Central memory CD8-positive, alpha-beta T cell (primary cell): ENCODE measurements at regions not wholly inside any gene's neighbourhood (a gene's known extent, or its start where the extent isn't known, plus 50 kb on each side); places are given as distances from the start of the nearest gene placed in this dataset.

ENCODE experiments used
- ATAC-seq: fragments of 150-1000 bp; cut with Tn5 transposase; replicated peaks from 2 replicates; pipeline ENCODE4 v1.10.0; 2022; ENCODE audit warnings: mild to moderate bottlenecking, moderate FRiP score, moderate number of reproducible peaks; ENCODE audit not compliant: poor library complexity, severe bottlenecking; ENCODE audit errors: extremely low read depth
- DNase-seq, 2 donors: peaks; one replicate each; pipeline ENCODE4 v3.0.0; 2021; ENCODE audit warnings: low spot score in 2 of 2
- H3K27ac Mint-ChIP-seq: one replicate; pipeline ENCODE4 v1.8.0; 2022; ENCODE audit warnings: low read depth, mild to moderate bottlenecking, moderate library complexity, mixed read lengths
- H3K27me3 Mint-ChIP-seq: one replicate; pipeline ENCODE4 v1.8.0; 2022; ENCODE audit warnings: mixed read lengths
- H3K36me3 Mint-ChIP-seq: one replicate; pipeline ENCODE4 v1.8.0; 2022; ENCODE audit warnings: mild to moderate bottlenecking, moderate library complexity, mixed read lengths; ENCODE audit not compliant: insufficient read depth
- H3K4me1 Mint-ChIP-seq: one replicate; pipeline ENCODE4 v1.8.0; 2022; ENCODE audit warnings: mixed read lengths
- H3K4me3 Mint-ChIP-seq: one replicate; pipeline ENCODE4 v1.8.0; 2022; ENCODE audit warnings: mild to moderate bottlenecking, moderate library complexity, mixed read lengths
- H3K9me3 Mint-ChIP-seq: one replicate; pipeline ENCODE4 v1.8.0; 2022; ENCODE audit warnings: mixed read lengths

DNA sequence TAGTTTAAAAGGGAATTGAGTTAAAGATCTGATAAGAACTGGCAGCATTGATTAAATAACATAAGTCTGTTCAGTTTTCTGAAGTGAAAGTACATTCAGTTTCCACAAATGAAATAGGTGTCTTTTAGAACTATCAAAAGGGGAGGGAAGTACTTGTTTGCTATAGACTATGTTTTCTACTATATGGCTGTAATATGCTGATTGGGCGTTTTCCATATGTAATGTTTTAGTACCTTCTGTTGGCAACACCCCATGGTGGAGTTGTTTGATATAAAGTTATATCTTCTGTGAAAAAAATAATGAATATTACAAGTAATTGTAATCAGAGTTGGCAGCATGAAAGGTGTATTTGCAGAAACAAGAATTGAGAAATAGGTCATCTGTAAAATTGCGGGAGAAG, 237.6 kb downstream of the JRKL start:
- DNase-seq (no peak), ATAC-seq (no peak)
- H3K27me3 Mint-ChIP-seq = no peaks in the 10 kb centered on the region
- H3K27ac Mint-ChIP-seq = no peak overlapping the region
- no peaks in the 10 kb centered on the region for H3K36me3 Mint-ChIP-seq
- peaks cover 12% of the 10 kb centered on the region for H3K9me3 Mint-ChIP-seq
- H3K4me3 Mint-ChIP-seq = no peak overlapping the region
- no peaks in the 10 kb centered on the region for H3K4me1 Mint-ChIP-seq

DNA sequence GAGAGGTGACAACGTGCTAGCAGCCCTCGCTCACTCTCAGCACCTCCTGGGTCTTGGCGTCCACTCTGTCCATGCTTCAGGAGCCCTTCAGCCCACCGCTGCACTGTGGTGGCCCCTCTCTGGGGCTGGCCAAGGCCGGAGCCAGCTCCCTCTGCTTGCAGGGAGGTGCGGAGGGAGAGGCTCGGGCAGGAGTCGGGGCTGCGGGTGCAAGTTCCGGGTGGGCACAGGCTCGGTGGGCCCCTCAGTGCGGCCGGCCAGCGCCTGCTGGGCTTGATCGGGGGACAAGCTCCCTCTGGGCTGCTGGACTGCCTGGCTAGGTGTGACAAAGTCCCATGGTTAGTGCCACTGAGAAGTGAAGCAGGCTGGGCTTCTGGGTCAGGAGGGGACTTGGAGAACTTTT, 245.8 kb downstream of the JRKL start:
- H3K27me3 Mint-ChIP-seq = no peaks in the 10 kb centered on the region
- ATAC-seq (no peak), DNase-seq (no peak)
- no peaks in the 10 kb centered on the region for H3K4me1 Mint-ChIP-seq
- no peak overlapping the region for H3K4me3 Mint-ChIP-seq
- no peak overlapping the region for H3K27ac Mint-ChIP-seq
- no peaks in the 10 kb centered on the region for H3K36me3 Mint-ChIP-seq
- H3K9me3 Mint-ChIP-seq = peaks cover 5% of the 10 kb centered on the region

DNA sequence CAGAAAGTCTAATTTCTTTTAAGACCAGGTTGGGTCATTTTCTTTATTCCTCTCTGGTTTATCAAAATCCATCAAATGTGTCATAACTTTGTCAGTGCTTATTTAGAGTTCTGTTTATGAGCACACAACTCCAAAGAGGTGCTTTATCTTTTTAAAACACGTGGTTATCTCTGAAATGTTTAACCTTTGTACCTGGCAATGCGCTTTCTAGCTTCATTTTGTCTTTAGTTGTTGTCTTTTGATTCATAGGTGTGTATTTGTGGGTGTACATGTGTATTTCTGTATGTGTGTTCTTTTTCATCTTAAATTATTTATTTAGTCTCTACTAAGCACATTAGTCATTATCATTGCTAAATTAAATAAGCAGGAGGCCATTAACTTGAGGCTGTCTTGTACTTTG, 251.4 kb downstream of the JRKL start:
- no peak for ATAC-seq
- no peaks in the 10 kb centered on the region for H3K4me1 Mint-ChIP-seq

DNA sequence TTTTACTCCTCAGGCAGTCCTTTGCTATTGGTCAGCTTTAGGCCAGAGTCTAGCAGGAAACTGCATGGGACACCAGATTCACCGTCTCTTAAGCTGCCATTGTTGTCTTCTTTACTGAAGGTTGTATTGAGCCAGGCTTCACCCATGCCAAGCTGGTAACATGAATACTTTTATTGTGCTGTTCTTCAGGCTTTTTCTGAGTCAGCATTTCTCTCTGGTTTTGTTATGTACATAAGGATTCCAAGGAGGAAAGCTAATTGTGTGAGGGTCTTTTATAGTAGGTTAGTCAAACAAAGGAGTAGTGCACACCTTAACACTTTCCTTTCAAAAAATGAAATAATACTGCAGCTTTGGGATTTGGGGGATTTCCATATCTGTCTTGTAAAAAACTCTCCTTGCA, 252.8 kb downstream of the JRKL start:
- ATAC-seq = no peak

More for the DNA sequence above, 251.4 kb downstream of the JRKL start:
- H3K36me3 Mint-ChIP-seq = no peaks in the 10 kb centered on the region
- no peaks in the 10 kb centered on the region for H3K27me3 Mint-ChIP-seq
- no peak overlapping the region for H3K27ac Mint-ChIP-seq
- no peak for DNase-seq
- no peak overlapping the region for H3K4me3 Mint-ChIP-seq
- H3K9me3 Mint-ChIP-seq = peaks cover 6% of the 10 kb centered on the region

DNA sequence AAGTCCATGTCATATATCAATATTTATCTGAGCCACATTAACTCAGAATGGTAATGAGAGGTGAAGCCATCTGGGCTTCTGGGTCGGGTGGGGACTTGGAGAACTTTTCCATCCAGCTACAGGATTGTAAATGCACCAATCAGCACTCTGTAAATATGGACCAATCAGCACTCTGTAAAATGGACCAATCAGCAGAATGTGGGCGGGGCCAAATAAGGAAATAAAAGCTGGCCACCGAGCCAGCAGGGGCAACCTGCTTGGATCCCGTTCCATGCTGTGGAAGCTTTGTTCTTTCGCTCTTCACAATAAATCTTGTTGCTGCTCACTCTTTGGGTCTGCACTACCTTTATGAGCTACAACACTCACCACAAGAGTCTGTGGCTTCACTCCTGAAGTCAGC, 253.4 kb downstream of the JRKL start:
- Mint-ChIP-seq H3K4me3 (no peak overlapping the region), H3K9me3 (peaks cover 17% of the 10 kb centered on the region), H3K4me1 (no peaks in the 10 kb centered on the region), H3K27me3 (no peaks in the 10 kb centered on the region), H3K27ac (no peak overlapping the region), H3K36me3 (no peaks in the 10 kb centered on the region)
- no peak for DNase-seq
- ATAC-seq = no peak

More for the DNA sequence above, 252.8 kb downstream of the JRKL start:
- Mint-ChIP-seq H3K36me3 (no peaks in the 10 kb centered on the region), H3K27ac (no peak overlapping the region), H3K4me3 (no peak overlapping the region), H3K4me1 (no peaks in the 10 kb centered on the region), H3K9me3 (peaks cover 17% of the 10 kb centered on the region), H3K27me3 (no peaks in the 10 kb centered on the region)
- DNase-seq = no peak

DNA sequence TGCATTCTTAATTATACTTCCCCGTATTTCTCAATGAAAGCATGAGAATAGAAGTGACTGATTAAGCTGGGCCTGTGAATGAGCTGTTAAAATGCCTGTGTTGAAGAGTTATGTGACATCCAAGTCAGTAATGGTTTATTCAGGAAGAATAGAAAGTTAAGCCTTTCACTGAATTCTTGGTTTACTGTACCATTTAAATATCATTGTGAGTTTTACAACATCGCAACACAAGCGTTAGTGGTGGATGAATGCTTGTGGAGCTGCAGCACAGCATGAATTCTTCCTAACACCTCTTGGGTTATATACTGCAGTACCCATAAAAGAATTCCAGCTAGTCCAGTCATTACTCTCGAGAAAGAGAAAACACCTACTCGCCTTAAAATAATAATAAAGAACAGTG, 257.8 kb downstream of the JRKL start:
- Mint-ChIP-seq H3K4me3 (no peak overlapping the region), H3K27ac (no peak overlapping the region), H3K27me3 (no peaks in the 10 kb centered on the region), H3K9me3 (peaks cover 12% of the 10 kb centered on the region), H3K36me3 (no peaks in the 10 kb centered on the region), H3K4me1 (no peaks in the 10 kb centered on the region)
- ATAC-seq (no peak), DNase-seq (no peak)

DNA sequence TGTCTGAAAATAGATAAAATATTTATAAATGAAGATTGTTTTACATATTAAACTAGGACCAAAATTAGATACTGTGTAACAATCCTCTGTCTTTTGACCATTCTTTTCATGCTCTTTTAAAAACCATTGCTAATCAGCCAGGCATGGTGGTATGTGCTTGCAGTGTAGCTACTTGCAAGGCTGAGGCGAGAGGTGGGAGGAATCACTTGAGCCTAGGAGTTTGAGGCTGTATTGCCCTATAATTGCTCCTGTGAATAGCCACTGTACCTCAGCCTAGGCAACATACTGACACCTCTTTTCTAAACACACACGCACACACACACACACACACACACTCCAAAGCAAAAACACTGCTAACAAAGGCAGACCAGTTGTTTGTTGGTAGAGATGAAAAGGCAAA, 259.2 kb downstream of the JRKL start:
- Mint-ChIP-seq H3K4me3 (no peak overlapping the region), H3K4me1 (no peaks in the 10 kb centered on the region), H3K27me3 (no peaks in the 10 kb centered on the region), H3K36me3 (no peaks in the 10 kb centered on the region), H3K27ac (no peak overlapping the region), H3K9me3 (peaks cover 12% of the 10 kb centered on the region)
- DNase-seq = no peak
- ATAC-seq = no peak

DNA sequence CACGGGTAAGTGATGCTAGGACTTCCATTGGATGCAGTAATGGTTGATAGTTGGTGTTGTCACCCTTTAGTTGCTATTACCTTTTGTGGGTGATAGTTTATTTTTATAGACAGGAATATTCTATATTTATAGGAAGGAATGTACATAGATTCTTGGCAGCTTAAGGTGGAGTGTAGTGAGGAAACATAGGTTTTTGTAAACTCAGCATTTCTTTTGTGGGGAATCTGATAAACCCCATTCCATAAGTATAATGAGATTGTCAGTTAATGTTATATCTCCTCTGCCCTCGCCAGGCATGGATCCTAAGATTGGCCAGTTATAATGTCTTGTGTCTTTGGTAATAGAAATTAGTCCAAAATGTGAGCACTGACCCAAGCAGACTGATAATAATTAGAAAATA, 262.7 kb downstream of the JRKL start:
- DNase-seq (no peak), ATAC-seq (no peak)
- no peak overlapping the region for H3K27ac Mint-ChIP-seq
- H3K9me3 Mint-ChIP-seq = peaks cover 2% of the 10 kb centered on the region
- H3K4me3 Mint-ChIP-seq = no peak overlapping the region
- H3K4me1 Mint-ChIP-seq = no peaks in the 10 kb centered on the region
- H3K36me3 Mint-ChIP-seq = no peaks in the 10 kb centered on the region
- no peaks in the 10 kb centered on the region for H3K27me3 Mint-ChIP-seq

DNA sequence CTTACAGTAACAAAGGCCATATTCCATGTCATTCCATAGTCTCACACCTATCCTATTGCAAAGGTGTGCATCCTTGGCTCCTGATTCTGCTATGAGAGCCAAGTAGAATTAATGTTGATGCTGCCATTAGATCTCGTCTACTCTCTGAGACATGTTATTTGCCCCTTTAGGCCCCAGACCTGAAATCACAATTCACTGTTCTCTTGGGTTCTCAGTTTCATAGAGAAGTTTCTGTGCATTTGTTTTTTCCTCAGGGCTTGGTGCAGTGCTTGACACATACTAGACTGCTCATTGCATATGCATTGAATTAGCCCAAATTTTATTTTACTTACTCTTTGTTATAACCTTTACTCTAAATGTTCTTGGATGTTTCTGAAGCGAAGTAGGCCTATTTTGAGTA, 265.7 kb downstream of the JRKL start:
- ATAC-seq (no peak), DNase-seq (no peak)
- no peaks in the 10 kb centered on the region for H3K4me1 Mint-ChIP-seq
- no peak overlapping the region for H3K4me3 Mint-ChIP-seq
- no peaks in the 10 kb centered on the region for H3K27me3 Mint-ChIP-seq
- no peak overlapping the region for H3K27ac Mint-ChIP-seq
- no peaks in the 10 kb centered on the region for H3K36me3 Mint-ChIP-seq
- peaks cover 6% of the 10 kb centered on the region for H3K9me3 Mint-ChIP-seq

DNA sequence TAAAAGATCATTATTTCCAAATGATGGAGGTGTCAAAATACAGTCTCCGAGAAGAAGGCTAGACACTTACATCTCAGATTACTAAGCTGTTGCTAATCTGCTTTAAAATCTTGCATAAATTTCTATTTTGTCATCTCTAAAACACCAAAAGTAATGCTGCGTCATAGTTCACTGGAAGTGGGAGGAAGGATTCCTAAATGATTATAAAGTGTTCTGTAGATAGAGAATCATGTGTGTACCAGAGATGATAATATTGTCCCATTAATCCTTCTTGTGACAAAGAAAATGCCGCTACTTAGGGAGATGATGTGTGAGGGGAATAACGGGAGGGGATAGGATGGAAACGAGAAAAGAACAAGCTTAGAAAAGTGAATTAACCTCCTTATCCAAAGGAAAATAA, 268.6 kb downstream of the JRKL start:
- no peak for ATAC-seq
- Mint-ChIP-seq H3K27me3 (no peaks in the 10 kb centered on the region), H3K4me1 (no peaks in the 10 kb centered on the region), H3K4me3 (no peak overlapping the region), H3K9me3 (peaks cover 6% of the 10 kb centered on the region), H3K36me3 (no peaks in the 10 kb centered on the region), H3K27ac (no peak overlapping the region)
- no peak for DNase-seq

DNA sequence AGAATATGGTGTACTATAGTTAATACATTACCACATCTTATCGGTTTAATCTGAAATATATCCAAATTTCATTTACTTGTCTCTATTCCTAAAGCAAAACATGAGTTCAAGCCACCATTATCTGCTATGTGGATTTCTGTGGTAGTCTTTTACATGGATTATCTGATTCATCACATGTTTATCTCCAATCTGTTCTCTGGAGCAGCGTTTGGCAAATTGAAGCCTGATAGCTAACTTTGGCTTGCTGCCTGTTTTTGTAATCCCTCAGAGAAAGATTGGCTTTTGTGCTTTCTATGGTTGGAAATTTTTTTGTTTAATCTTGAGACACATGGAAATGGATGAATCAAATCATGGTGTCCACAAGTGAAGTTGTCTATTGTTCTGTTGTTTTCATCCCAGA, 274.3 kb downstream of the JRKL start:
- Mint-ChIP-seq H3K27ac (no peak overlapping the region), H3K9me3 (peaks cover 6% of the 10 kb centered on the region), H3K36me3 (no peaks in the 10 kb centered on the region), H3K4me3 (no peak overlapping the region), H3K4me1 (no peaks in the 10 kb centered on the region), H3K27me3 (no peaks in the 10 kb centered on the region)
- ATAC-seq (no peak), DNase-seq (no peak)

DNA sequence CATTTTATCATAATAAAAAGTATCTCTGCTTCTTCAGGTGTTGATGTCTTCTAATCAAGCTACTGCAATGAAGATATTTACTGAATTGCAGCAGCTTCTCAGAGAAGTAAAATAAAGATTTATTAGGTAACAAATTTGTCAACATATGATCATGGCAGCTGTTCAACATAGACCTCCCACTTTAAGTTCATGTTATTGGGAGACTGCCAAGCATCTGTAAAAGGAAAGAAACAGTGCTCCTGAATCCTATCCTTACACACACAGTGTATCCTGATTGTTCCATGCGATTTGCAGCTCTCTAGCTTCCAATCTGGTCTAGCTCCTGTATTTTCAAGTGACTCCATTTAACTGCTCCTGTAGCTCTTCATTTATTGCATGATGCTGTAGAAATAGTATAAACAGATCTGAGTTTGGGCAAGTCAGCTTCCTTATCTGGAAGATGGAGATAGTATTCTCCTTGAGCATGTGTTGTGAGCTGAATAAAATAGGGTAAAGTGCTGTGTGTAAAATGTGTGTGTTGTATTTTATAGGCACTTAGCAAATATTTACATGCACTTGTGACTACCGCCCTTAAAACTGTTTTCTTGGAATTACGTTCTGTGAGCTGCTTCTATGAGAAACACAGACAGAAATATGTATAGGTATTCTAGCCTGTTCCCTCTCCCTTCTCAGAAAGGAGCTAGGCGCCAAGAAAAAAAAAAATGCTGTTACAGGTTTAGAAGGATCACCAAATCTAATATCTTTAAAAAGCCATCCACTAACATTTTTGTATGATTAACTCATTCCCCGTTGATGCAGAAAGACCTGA, 290.6 kb downstream of the JRKL start:
- no peak overlapping the region for H3K27ac Mint-ChIP-seq
- ATAC-seq = no peak
- peaks cover 16% of the 10 kb centered on the region for H3K9me3 Mint-ChIP-seq
- DNase-seq = no peak
- no peaks in the 10 kb centered on the region for H3K4me1 Mint-ChIP-seq
- no peaks in the 10 kb centered on the region for H3K27me3 Mint-ChIP-seq
- no peaks in the 10 kb centered on the region for H3K36me3 Mint-ChIP-seq
- no peak overlapping the region for H3K4me3 Mint-ChIP-seq

DNA sequence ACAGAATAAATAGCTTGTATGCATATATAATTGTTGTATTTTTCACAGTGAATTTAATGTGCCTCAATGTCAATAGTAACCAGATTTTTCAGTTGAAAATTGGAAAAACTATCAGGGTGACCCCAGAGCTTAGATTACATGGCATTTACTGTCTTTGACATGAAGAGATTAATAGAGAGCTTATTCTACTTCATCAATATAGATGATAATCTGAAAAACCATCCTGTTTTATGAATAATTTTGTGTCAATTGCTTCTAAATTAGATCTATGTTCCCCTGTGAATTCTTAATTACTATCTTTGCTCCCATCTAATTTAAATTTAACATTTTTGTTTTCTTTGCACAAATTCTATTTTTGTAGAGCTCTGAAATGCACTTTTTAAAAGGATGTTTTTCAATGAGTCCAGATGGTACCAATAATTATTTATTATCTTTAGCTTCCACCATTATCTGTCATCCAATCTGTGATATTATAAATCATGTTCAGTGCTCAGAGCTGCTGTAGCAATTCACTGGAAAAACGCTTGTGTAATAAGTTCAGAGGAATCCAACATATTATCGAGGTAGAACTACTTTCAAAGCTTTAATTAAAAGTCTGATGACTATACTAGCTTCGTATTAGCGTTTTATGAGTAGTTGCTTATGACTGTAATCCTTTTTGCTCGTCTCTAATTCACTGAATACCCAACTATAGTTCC, 291.4 kb downstream of the JRKL start:
- Mint-ChIP-seq H3K27me3 (no peaks in the 10 kb centered on the region), H3K4me1 (no peaks in the 10 kb centered on the region), H3K9me3 (peaks cover 13% of the 10 kb centered on the region), H3K4me3 (no peak overlapping the region), H3K27ac (no peak overlapping the region), H3K36me3 (no peaks in the 10 kb centered on the region)
- no peak for DNase-seq
- no peak for ATAC-seq
